ENCODE measurements at regions not wholly inside any gene's neighbourhood (a gene's known extent, or its start where the extent isn't known, plus 50 kb on each side); places are given as distances from the start of the nearest gene placed in this dataset.
"Not testable (repeated sequence)": the region's sequence is repeated elsewhere in the genome, so short reads cannot be mapped to it uniquely, and the experiment has no call there.

GRCh38 chr4:106565727-106566126, 197.1 kb upstream of the GIMD1 start:
- no peak for DNase-seq
- Histone ChIP-seq H3K18ac (ENCODE audit: low read length) (no peak overlapping the region), H4K91ac (ENCODE audit: low read depth, low read length) (no peak overlapping the region), H4K12ac (ENCODE audit: low read depth, low read length) (no peak overlapping the region), H3K27me3 (ENCODE audit: insufficient read depth, low read length) (no peaks in the 10 kb centered on the region), H3K79me1 (ENCODE audit: low read length) (no peaks in the 10 kb centered on the region), H3K23ac (ENCODE audit: low read length) (no peak overlapping the region), H3K4ac (ENCODE audit: low read depth, low read length) (no peak overlapping the region), H3K4me2 (ENCODE audit: low read length) (no peak overlapping the region), H3K9me3 (ENCODE audit: insufficient read depth, low read depth, low read length) (peaks cover 3% of the 10 kb centered on the region), H2BK12ac (ENCODE audit: low read length) (no peak overlapping the region), H4K8ac (ENCODE audit: low read depth, low read length) (no peak overlapping the region), H3K36me3 (ENCODE audit: control insufficient read depth in 1 of 2, insufficient read depth in 2 of 2, low read length in 2 of 2) (no peaks in the 10 kb centered on the region), H3K14ac (ENCODE audit: low read length) (no peak overlapping the region), H3K4me3 (ENCODE audit: low read depth, low read length) (no peak overlapping the region), H3K9ac (ENCODE audit: low read length) (no peak overlapping the region), H3K79me2 (ENCODE audit: control insufficient read depth, insufficient read depth, low read length, poor library complexity) (no peaks in the 10 kb centered on the region), H3K27ac (ENCODE audit: low read depth, low read length) (no peak overlapping the region), H2BK5ac (ENCODE audit: low read depth, low read length, poor library complexity) (no peak overlapping the region), H2AK5ac (ENCODE audit: low read length) (no peak overlapping the region), H2BK120ac (ENCODE audit: insufficient read depth, low read length, poor library complexity) (no peak overlapping the region), H2AFZ (ENCODE audit: insufficient read depth, low read length, poor library complexity) (no peak overlapping the region), H3K4me1 (ENCODE audit: control insufficient read depth in 1 of 2, insufficient read depth in 2 of 2, low read length in 2 of 2) (no peaks in the 10 kb centered on the region)
- WGBS (ENCODE audit: extremely low coverage, insufficient coverage, insufficient read length): no CpG with 5 or more reads among the region's 2 CpGs

DNA sequence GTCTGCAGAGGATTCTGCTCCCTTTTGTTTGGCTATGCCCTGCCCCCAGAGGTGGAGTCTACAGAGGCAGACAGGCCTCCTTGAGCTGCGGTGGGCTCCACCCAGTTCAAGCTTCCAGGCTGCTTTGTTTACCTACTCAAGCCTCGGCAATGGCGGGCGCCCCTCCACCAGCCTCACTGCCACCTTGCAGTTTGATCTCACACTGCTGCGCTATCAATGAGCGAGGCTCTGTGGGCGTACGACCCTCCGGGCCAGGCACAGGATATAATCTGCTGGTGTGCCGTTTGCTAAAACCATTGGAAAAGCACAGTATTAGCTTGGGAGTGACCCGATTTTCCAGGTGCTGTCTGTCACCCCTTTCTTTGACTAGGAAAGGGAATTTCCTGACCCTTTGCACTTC, 195.1 kb upstream of the GIMD1 start:
- not testable (repeated sequence) for H3K9ac ChIP-seq (ENCODE audit: low read length); H3K23ac ChIP-seq (ENCODE audit: low read length)

DNA sequence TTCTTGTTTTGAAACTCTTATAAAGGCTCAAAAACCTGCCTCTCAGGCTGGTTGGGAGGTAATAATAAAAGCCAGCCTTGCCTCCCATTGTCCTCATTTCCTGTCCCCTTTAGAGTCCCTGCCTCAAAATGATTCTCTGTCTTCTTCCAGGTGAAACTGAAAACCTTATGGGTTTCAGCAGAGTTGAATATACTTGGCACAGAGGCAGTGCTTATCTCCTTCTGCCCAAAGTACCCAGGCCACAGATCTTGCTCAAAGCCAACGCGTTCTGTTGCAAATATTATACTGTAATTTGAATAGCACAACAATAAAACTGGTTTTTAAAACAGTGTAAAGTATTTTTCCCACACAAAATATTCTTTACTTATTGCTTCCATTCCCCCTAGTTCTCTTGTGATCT, 183.1 kb upstream of the GIMD1 start:
- Histone ChIP-seq H3K9me3 (ENCODE audit: insufficient read depth, low read depth, low read length) (no peaks in the 10 kb centered on the region), H2AFZ (ENCODE audit: insufficient read depth, low read length, poor library complexity) (no peak overlapping the region), H3K4me3 (ENCODE audit: low read depth, low read length) (no peak overlapping the region), H3K23ac (ENCODE audit: low read length) (no peak overlapping the region), H3K4me2 (ENCODE audit: low read length) (no peak overlapping the region), H3K9ac (ENCODE audit: low read length) (no peak overlapping the region), H4K91ac (ENCODE audit: low read depth, low read length) (no peak overlapping the region), H2BK5ac (ENCODE audit: low read depth, low read length, poor library complexity) (no peak overlapping the region), H2BK120ac (ENCODE audit: insufficient read depth, low read length, poor library complexity) (no peak overlapping the region), H3K79me1 (ENCODE audit: low read length) (no peaks in the 10 kb centered on the region), H3K14ac (ENCODE audit: low read length) (no peak overlapping the region), H3K18ac (ENCODE audit: low read length) (no peak overlapping the region), H3K4me1 (ENCODE audit: control insufficient read depth in 1 of 2, insufficient read depth in 2 of 2, low read length in 2 of 2) (no peaks in the 10 kb centered on the region), H3K27ac (ENCODE audit: low read depth, low read length) (no peak overlapping the region), H4K12ac (ENCODE audit: low read depth, low read length) (no peak overlapping the region), H3K36me3 (ENCODE audit: control insufficient read depth in 1 of 2, insufficient read depth in 2 of 2, low read length in 2 of 2) (no peaks in the 10 kb centered on the region), H2AK5ac (ENCODE audit: low read length) (no peak overlapping the region), H4K8ac (ENCODE audit: low read depth, low read length) (no peak overlapping the region), H2BK12ac (ENCODE audit: low read length) (no peak overlapping the region), H3K79me2 (ENCODE audit: control insufficient read depth, insufficient read depth, low read length, poor library complexity) (no peaks in the 10 kb centered on the region), H3K27me3 (ENCODE audit: insufficient read depth, low read length) (no peaks in the 10 kb centered on the region), H3K4ac (ENCODE audit: low read depth, low read length) (no peak overlapping the region)
- WGBS (ENCODE audit: extremely low coverage, insufficient coverage, insufficient read length): no CpG with 5 or more reads among the region's 2 CpGs
- DNase-seq: no peak

More for the DNA sequence above, 195.1 kb upstream of the GIMD1 start:
- not testable (repeated sequence) for H4K91ac ChIP-seq (ENCODE audit: low read depth, low read length); H3K4ac ChIP-seq (ENCODE audit: low read depth, low read length); DNase-seq; H3K4me2 ChIP-seq (ENCODE audit: low read length); H3K79me1 ChIP-seq (ENCODE audit: low read length); H2BK120ac ChIP-seq (ENCODE audit: insufficient read depth, low read length, poor library complexity); H2BK12ac ChIP-seq (ENCODE audit: low read length); H2AFZ ChIP-seq (ENCODE audit: insufficient read depth, low read length, poor library complexity); H3K4me1 ChIP-seq (ENCODE audit: control insufficient read depth in 1 of 2, insufficient read depth in 2 of 2, low read length in 2 of 2); H3K9me3 ChIP-seq (ENCODE audit: insufficient read depth, low read depth, low read length); H3K18ac ChIP-seq (ENCODE audit: low read length); H2BK5ac ChIP-seq (ENCODE audit: low read depth, low read length, poor library complexity); H2AK5ac ChIP-seq (ENCODE audit: low read length); H3K27ac ChIP-seq (ENCODE audit: low read depth, low read length); H3K36me3 ChIP-seq (ENCODE audit: control insufficient read depth in 1 of 2, insufficient read depth in 2 of 2, low read length in 2 of 2); H4K8ac ChIP-seq (ENCODE audit: low read depth, low read length); H3K79me2 ChIP-seq (ENCODE audit: control insufficient read depth, insufficient read depth, low read length, poor library complexity); H4K12ac ChIP-seq (ENCODE audit: low read depth, low read length); H3K14ac ChIP-seq (ENCODE audit: low read length); H3K4me3 ChIP-seq (ENCODE audit: low read depth, low read length); H3K27me3 ChIP-seq (ENCODE audit: insufficient read depth, low read length)
- no CpG with 5 or more reads among the region's 11 CpGs for WGBS (ENCODE audit: extremely low coverage, insufficient coverage, insufficient read length)

- Histone ChIP-seq H3K4me2 (ENCODE audit: low read length) (no peak overlapping the region), H3K36me3 (ENCODE audit: control insufficient read depth in 1 of 2, insufficient read depth in 2 of 2, low read length in 2 of 2) (no peaks in the 10 kb centered on the region), H3K18ac (ENCODE audit: low read length) (no peak overlapping the region), H3K27ac (ENCODE audit: low read depth, low read length) (no peak overlapping the region), H4K12ac (ENCODE audit: low read depth, low read length) (no peak overlapping the region), H3K4me3 (ENCODE audit: low read depth, low read length) (no peak overlapping the region), H2BK12ac (ENCODE audit: low read length) (no peak overlapping the region), H3K23ac (ENCODE audit: low read length) (no peak overlapping the region), H3K79me2 (ENCODE audit: control insufficient read depth, insufficient read depth, low read length, poor library complexity) (no peaks in the 10 kb centered on the region), H4K91ac (ENCODE audit: low read depth, low read length) (no peak overlapping the region), H2BK5ac (ENCODE audit: low read depth, low read length, poor library complexity) (no peak overlapping the region), H3K9me3 (ENCODE audit: insufficient read depth, low read depth, low read length) (no peaks in the 10 kb centered on the region), H2AK5ac (ENCODE audit: low read length) (no peak overlapping the region), H3K27me3 (ENCODE audit: insufficient read depth, low read length) (no peaks in the 10 kb centered on the region), H4K8ac (ENCODE audit: low read depth, low read length) (no peak overlapping the region), H3K79me1 (ENCODE audit: low read length) (no peaks in the 10 kb centered on the region), H2BK120ac (ENCODE audit: insufficient read depth, low read length, poor library complexity) (no peak overlapping the region), H3K4me1 (ENCODE audit: control insufficient read depth in 1 of 2, insufficient read depth in 2 of 2, low read length in 2 of 2) (no peaks in the 10 kb centered on the region), H2AFZ (ENCODE audit: insufficient read depth, low read length, poor library complexity) (no peak overlapping the region), H3K4ac (ENCODE audit: low read depth, low read length) (no peak overlapping the region), H3K9ac (ENCODE audit: low read length) (no peak overlapping the region), H3K14ac (ENCODE audit: low read length) (no peak overlapping the region)
- no peak for DNase-seq
- no CpG with 5 or more reads among the region's 1 CpG for WGBS (ENCODE audit: extremely low coverage, insufficient coverage, insufficient read length)
These were observed 180.0 kb upstream of the GIMD1 start for GRCh38 chr4:106548446-106549044.

Data from trophoblast cell (in vitro differentiated cells and primary cell).